GM12873 (cell line): ENCODE measurements at regions not wholly inside any gene's neighbourhood (a gene's known extent, or its start where the extent isn't known, plus 50 kb on each side); places are given as distances from the start of the nearest gene placed in this dataset.

Source experiments
- TF ChIP-seq, protein P1 (sequence below): IDR thresholded peaks from 2 replicates; pipeline ENCODE4 v1.5.1; 2012; ENCODE audit warnings: low read depth, mild to moderate bottlenecking, moderate library complexity, low read length, control low read depth; ENCODE audit not compliant: insufficient read depth; ENCODE audit errors: missing control alignments

DNA sequence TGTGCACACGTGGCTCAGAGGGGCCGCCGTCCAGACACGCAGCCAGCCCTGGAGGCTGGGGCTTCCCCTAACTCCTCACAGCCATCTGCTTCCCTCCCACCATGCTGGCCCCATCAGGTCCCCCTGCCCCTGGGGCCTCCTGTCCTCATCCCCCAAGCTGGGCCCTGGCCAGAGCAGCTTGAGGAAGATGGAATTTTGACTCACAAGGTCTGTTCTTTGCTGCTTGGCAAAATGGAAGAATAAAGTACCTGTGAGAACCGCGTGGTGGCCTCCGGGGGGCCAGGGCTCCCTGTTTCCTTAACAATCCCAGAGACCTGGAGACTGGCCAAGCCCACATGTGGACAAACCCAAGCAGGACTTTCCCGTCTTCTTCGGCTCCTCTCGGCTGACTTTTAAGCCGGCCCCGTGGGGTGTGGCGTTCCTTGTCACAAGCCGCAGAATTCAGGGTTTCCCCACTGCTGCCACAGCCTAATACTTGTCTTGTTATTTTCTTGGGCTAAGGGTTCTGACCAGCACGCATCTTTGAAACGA, 872.8 kb downstream of the BRD1 start:
- TF ChIP-seq, protein P1, sequence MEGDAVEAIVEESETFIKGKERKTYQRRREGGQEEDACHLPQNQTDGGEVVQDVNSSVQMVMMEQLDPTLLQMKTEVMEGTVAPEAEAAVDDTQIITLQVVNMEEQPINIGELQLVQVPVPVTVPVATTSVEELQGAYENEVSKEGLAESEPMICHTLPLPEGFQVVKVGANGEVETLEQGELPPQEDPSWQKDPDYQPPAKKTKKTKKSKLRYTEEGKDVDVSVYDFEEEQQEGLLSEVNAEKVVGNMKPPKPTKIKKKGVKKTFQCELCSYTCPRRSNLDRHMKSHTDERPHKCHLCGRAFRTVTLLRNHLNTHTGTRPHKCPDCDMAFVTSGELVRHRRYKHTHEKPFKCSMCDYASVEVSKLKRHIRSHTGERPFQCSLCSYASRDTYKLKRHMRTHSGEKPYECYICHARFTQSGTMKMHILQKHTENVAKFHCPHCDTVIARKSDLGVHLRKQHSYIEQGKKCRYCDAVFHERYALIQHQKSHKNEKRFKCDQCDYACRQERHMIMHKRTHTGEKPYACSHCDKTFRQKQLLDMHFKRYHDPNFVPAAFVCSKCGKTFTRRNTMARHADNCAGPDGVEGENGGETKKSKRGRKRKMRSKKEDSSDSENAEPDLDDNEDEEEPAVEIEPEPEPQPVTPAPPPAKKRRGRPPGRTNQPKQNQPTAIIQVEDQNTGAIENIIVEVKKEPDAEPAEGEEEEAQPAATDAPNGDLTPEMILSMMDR: no peak

DNA sequence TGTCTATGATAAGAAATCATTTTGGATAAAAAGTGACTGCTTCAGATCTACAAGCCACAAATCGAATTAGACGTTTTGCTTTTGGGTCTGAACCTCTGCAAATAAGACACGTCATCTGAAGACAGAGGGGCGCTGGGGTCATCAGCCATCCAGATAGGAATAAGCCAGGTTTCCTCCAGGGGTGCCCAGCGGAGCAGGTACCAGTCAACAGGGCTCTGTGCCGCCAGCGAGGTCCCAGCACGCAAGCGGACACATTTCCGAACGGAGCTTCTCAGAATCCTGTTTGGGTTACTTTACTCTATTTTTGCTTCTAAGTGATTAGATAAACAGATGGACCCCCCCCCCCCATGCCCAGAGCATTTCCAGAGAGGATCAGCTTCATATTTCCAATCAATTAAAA, 873.8 kb downstream of the BRD1 start:
- TF ChIP-seq, protein P1: no peak

DNA sequence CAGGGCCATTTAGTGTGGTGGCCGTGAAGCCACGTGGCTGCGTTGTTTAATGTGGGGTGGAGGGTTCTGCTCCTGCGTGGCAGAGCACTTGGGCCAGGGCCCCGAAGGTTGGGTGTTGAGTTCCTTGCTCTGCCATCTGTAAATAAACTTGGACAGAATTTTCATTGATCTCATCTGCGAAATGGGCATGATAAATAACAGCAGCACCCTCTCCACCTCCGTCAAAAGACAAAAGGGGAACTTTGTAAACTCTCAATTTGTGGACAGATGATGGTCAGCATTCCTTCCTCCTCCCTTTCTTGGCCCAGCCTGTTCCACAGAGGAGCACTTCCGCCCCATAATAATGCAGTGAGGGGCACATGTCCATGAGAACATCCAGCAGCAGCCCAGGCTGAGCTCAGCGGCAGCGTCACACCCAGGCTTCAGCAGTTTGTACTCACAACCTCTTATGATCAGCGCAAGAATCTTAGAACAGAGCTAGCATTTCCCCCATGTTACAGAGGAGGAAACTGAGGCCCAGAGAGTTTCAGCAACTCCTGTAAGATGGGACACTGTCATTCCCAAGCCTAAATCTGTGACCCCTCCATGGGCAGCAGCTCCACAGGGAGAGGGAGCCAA, 874.5 kb downstream of the BRD1 start:
- TF ChIP-seq, protein P1: no peak

DNA sequence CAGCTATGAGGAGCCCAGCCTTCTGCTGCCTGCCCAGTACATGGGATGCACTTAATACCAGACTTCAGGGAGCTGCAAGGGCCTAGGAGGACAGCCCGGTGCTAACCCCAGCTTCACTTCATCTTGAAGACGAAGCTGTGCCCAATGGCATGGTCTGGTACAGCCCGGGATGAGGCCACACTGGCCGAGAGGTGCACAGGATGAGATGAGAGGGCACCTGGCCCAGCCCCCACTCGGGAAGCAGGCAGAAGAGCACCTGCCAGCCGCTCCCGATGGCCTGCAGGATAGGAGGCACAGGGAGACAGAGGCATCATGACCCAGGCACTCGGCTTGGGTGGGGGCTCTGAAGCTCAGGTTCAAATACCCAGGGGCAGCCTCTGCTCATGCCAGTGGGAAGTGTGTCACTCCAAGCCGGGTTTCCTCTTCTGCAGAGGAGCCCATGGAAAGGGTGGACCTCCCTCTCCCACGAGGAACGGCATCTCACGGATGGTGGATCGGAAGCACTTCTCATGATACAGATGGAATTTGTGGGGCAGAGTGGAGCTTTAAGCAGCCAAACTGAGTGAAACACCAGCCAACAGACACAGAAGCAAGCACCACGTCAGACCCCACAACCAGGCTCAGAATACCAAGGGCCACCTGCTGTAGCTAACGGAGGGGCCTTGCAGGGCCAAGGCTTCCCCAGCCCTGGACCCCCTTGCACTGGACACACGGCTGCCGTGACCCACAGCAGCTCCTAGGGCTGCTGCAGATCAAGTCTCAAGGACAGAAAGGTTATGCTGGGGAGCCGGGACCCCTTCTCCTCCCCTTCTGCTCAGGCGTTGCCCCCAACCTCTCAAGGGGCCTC, 875.2 kb downstream of the BRD1 start:
- TF ChIP-seq, protein P1: no peak

DNA sequence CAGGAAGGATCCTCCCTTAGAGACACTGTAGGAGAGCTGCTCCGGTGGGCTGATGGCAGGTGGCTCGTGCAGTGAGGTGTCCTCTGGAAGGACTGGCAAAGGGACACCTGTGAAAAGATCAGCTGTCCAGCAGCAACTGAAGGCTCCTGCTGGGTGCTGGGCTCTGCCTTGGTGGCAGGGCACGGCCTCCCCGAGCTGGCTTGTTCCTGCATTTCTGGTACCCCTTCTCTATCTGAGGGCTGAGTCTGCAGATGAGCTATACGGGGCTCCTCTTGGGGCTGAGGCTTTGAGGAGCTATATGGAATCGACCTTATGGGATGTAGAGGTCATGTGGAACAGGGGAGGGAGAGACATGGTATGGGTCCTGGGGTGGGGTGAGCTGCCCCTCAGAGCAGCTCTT, 875.8 kb downstream of the BRD1 start:
- TF ChIP-seq, protein P1: no peak

DNA sequence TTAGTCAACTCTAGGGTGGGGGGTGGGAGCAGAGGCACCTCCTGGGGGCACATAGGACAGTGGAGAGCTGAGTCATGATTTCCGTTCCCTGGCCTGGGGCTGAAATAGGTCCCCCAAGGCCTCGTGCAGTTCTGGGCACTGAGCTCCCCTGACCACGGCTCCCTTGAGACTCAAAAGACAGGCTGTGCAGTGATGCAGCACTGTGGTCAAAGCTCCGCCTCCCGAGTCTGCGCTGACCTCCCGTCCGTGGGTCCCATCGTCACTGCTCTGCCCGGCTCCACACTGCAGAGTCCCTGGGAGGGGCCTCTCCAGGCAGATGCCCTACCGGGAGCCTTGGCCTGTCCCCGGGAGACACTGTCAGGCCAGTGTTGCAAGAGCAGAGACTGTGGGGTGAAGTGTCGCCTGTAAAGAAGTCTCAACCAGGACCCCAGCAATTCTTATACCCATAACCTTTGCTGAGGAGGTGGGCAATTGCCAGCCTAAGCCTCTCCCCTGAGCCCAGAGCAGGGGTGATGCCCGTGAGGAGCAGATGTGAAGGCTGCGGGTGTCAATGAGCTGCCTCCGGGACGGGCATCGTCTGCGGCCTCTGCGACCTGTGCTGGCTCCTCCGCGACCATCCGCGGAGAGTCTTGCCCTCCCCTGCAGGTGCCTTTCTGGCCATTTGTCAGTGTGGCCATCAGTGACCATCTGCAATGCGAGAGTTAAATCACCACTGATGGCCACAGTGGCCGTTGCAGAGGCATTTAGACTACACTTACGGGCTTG, 877.3 kb downstream of the BRD1 start:
- TF ChIP-seq, protein P1: no peak

DNA sequence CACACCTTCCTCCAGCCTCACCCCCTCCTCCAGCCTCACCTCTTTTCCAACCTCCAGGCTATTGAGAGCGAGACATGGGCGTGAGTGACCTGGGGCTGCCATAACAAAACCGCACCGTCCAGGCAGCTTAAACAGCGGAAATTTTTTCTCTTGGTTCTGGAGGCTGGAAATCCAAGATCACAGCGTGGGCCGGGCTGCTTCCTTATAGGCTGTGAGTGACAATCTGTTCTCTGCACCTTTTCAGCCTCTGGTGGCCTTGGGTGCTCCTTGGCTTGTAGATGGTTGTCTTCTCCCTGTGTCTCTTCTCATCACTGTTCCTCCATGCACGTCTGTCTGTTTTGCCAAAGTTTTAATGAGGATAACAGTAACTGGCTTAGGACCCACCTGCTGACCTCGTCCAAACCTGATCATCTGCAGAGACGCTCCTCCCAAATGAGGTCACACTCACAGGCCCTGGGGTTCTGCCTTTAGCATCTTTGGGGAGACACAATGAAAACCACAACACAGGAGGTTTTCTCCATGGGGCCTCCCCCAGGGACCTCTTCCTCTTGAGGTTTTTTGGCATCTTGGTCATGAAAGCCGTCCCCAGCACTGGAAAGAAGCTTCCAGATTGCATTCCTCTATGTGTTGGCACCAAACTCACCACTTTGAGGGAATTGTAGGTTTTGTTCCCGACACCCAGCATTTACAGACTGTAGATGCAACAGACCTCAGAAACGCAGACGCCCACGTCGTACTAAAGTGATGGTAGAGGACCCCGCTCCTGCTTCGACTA, 878.1 kb downstream of the BRD1 start:
- TF ChIP-seq, protein P1: no peak
